NT2/D1 (cell line): ENCODE measurements at regions not wholly inside any gene's neighbourhood (a gene's known extent, or its start where the extent isn't known, plus 50 kb on each side); places are given as distances from the start of the nearest gene placed in this dataset.

Source experiments
- SUZ12 ChIP-seq: IDR thresholded peaks from 2 replicates; pipeline ENCODE4 v1.6.1; 2011; ENCODE audit not compliant: insufficient read length, insufficient read depth; ENCODE audit errors: extremely low read depth
- ZNF274 ChIP-seq: IDR thresholded peaks from 2 replicates; pipeline ENCODE4 v1.6.1; 2011; ENCODE audit warnings: mild to moderate bottlenecking, low read depth, low read length

- TF ChIP-seq SUZ12 (no peak), ZNF274 (no peak)
These were observed 904.2 kb downstream of the ADGRL2 start for GRCh38 chr1:82704966-82705365.
